Trophoblast cell (in vitro differentiated cells and primary cell): ENCODE measurements at regions not wholly inside any gene's neighbourhood (a gene's known extent, or its start where the extent isn't known, plus 50 kb on each side); places are given as distances from the start of the nearest gene placed in this dataset.

Experiments used
- DNase-seq, 2 donors: peaks; one replicate each; pipeline ENCODE4 v3.0.0-alpha.2; 2016
- H2AFZ ChIP-seq: 2 replicates; pipeline ENCODE4 v1.6.1; 2013; ENCODE audit warnings: low read length, moderate library complexity, mild to moderate bottlenecking; ENCODE audit not compliant: insufficient read depth, poor library complexity
- H2AK5ac ChIP-seq: 2 replicates; pipeline ENCODE4 v1.6.1; 2013; ENCODE audit warnings: mild to moderate bottlenecking, low read length
- H2BK120ac ChIP-seq: 2 replicates; pipeline ENCODE4 v1.6.1; 2013; ENCODE audit warnings: low read length, mild to moderate bottlenecking, moderate library complexity; ENCODE audit not compliant: insufficient read depth, poor library complexity
- H2BK12ac ChIP-seq: 2 replicates; pipeline ENCODE4 v1.6.1; 2013; ENCODE audit warnings: mild to moderate bottlenecking, low read length, moderate library complexity
- H2BK5ac ChIP-seq: 2 replicates; pipeline ENCODE4 v1.6.1; 2013; ENCODE audit warnings: low read length, low read depth, moderate library complexity, mild to moderate bottlenecking; ENCODE audit not compliant: poor library complexity
- H3K14ac ChIP-seq: 2 replicates; pipeline ENCODE4 v1.6.1; 2013; ENCODE audit warnings: mild to moderate bottlenecking, low read length
- H3K18ac ChIP-seq: 2 replicates; pipeline ENCODE4 v1.6.1; 2013; ENCODE audit warnings: mild to moderate bottlenecking, low read length
- H3K23ac ChIP-seq: 2 replicates; pipeline ENCODE4 v1.6.1; 2013; ENCODE audit warnings: low read length
- H3K27ac ChIP-seq: 2 replicates; pipeline ENCODE4 v1.5.1; 2013; ENCODE audit warnings: low read depth, mild to moderate bottlenecking, inconsistent platforms, low read length, moderate library complexity
- H3K27me3 ChIP-seq: 2 replicates; pipeline ENCODE4 v1.6.1; 2013; ENCODE audit warnings: inconsistent platforms, mild to moderate bottlenecking, low read length, moderate library complexity; ENCODE audit not compliant: insufficient read depth
- H3K36me3 ChIP-seq, 2 experiments: 1 replicate in 1 of 2; 2 replicates in 1 of 2; pipeline ENCODE4 v1.6.1; 2013; ENCODE audit warnings: low read length in 2 of 2, mild to moderate bottlenecking in 2 of 2, moderate library complexity in 1 of 2; ENCODE audit not compliant: insufficient read depth in 2 of 2, control insufficient read depth in 1 of 2
- H3K4ac ChIP-seq: 2 replicates; pipeline ENCODE4 v1.6.1; 2013; ENCODE audit warnings: low read depth, mild to moderate bottlenecking, low read length, moderate library complexity
- H3K4me1 ChIP-seq, 2 experiments: 1 replicate in 1 of 2; 2 replicates in 1 of 2; pipeline ENCODE4 v1.6.1; 2013; ENCODE audit warnings: low read length in 2 of 2, mild to moderate bottlenecking in 2 of 2, moderate library complexity in 1 of 2; ENCODE audit not compliant: insufficient read depth in 2 of 2, control insufficient read depth in 1 of 2
- H3K4me2 ChIP-seq: 2 replicates; pipeline ENCODE4 v1.6.1; 2013; ENCODE audit warnings: inconsistent platforms, mild to moderate bottlenecking, low read length, moderate library complexity
- H3K4me3 ChIP-seq: 2 replicates; pipeline ENCODE4 v1.5.1; 2013; ENCODE audit warnings: mild to moderate bottlenecking, low read depth, low read length, inconsistent platforms
- H3K79me1 ChIP-seq: one replicate; pipeline ENCODE4 v1.6.1; 2013; ENCODE audit warnings: low read length
- H3K79me2 ChIP-seq: 2 replicates; pipeline ENCODE4 v1.6.1; 2013; ENCODE audit warnings: low read length, mild to moderate bottlenecking; ENCODE audit not compliant: control insufficient read depth, insufficient read depth, poor library complexity
- H3K9ac ChIP-seq: 2 replicates; pipeline ENCODE4 v1.6.1; 2013; ENCODE audit warnings: mild to moderate bottlenecking, low read length
- H3K9me3 ChIP-seq: 2 replicates; pipeline ENCODE4 v1.6.1; 2013; ENCODE audit warnings: low read depth, mild to moderate bottlenecking, control low read depth, inconsistent platforms, low read length; ENCODE audit not compliant: insufficient read depth
- H4K12ac ChIP-seq: 2 replicates; pipeline ENCODE4 v1.6.1; 2013; ENCODE audit warnings: low read depth, mild to moderate bottlenecking, low read length, moderate library complexity
- H4K8ac ChIP-seq: 2 replicates; pipeline ENCODE4 v1.6.1; 2013; ENCODE audit warnings: low read depth, mild to moderate bottlenecking, low read length, moderate library complexity
- H4K91ac ChIP-seq: one replicate; pipeline ENCODE4 v1.6.1; 2013; ENCODE audit warnings: low read depth, mild to moderate bottlenecking, low read length, moderate library complexity
- WGBS: extraction: QIAGEN DNeasy Blood & Tissue Kit; methylation state at CpG from one replicate; pipeline ENCODE4 v1.1.7; 2013; ENCODE audit warnings: missing lambda C conversion rate; ENCODE audit not compliant: insufficient read length, insufficient coverage; ENCODE audit errors: extremely low coverage; 5-methylcytosine and 5-hydroxymethylcytosine counted together

- no peak overlapping the region for H3K9ac ChIP-seq
- WGBS: no CpG with 5 or more reads among the region's 3 CpGs
- no peaks in the 10 kb centered on the region for H3K36me3 ChIP-seq
- no peak overlapping the region for H4K12ac ChIP-seq
- no peak overlapping the region for H2BK12ac ChIP-seq
- no peak overlapping the region for H3K14ac ChIP-seq
- no peak overlapping the region for H2AK5ac ChIP-seq
- H3K4ac ChIP-seq: no peak overlapping the region
- no peak overlapping the region for H3K18ac ChIP-seq
- H3K4me3 ChIP-seq: no peak overlapping the region
- no peak overlapping the region for H4K8ac ChIP-seq
- no peak overlapping the region for H2BK120ac ChIP-seq
- no peak overlapping the region for H2BK5ac ChIP-seq
- no peak overlapping the region for H3K4me2 ChIP-seq
- no peak for DNase-seq
- H4K91ac ChIP-seq: no peak overlapping the region
- no peaks in the 10 kb centered on the region for H3K79me1 ChIP-seq
- H3K79me2 ChIP-seq: no peaks in the 10 kb centered on the region
- H3K23ac ChIP-seq: no peak overlapping the region
- no peaks in the 10 kb centered on the region for H3K4me1 ChIP-seq
- no peaks in the 10 kb centered on the region for H3K9me3 ChIP-seq
- H3K27ac ChIP-seq: no peak overlapping the region
- no peak overlapping the region for H2AFZ ChIP-seq
- no peaks in the 10 kb centered on the region for H3K27me3 ChIP-seq
Observed at GRCh38 chr1:67491280-67491679, 61.1 kb upstream of the SERBP1 start.

GRCh38 chr1:67493148-67493547, 62.9 kb upstream of the SERBP1 start:
- Histone ChIP-seq H2AK5ac (no peak overlapping the region), H2BK5ac (no peak overlapping the region), H3K36me3 (no peaks in the 10 kb centered on the region), H4K12ac (no peak overlapping the region), H2BK12ac (no peak overlapping the region), H3K9me3 (no peaks in the 10 kb centered on the region), H3K27ac (no peak overlapping the region), H3K9ac (no peak overlapping the region), H3K14ac (no peak overlapping the region), H3K4me3 (no peak overlapping the region), H3K4me2 (no peak overlapping the region), H3K27me3 (no peaks in the 10 kb centered on the region), H3K79me2 (no peaks in the 10 kb centered on the region), H3K79me1 (no peaks in the 10 kb centered on the region), H4K91ac (no peak overlapping the region), H4K8ac (no peak overlapping the region), H2AFZ (no peak overlapping the region), H2BK120ac (no peak overlapping the region), H3K4ac (no peak overlapping the region), H3K18ac (no peak overlapping the region), H3K4me1 (no peaks in the 10 kb centered on the region), H3K23ac (no peak overlapping the region)
- DNase-seq: no peak
- no CpG with 5 or more reads among the region's 2 CpGs for WGBS

- Histone ChIP-seq H3K4me2 (no peak overlapping the region), H3K4me3 (no peak overlapping the region), H3K27me3 (no peaks in the 10 kb centered on the region), H3K18ac (no peak overlapping the region), H3K36me3 (no peaks in the 10 kb centered on the region), H4K91ac (no peak overlapping the region), H3K9ac (no peak overlapping the region), H4K12ac (no peak overlapping the region), H3K4ac (no peak overlapping the region), H3K79me2 (no peaks in the 10 kb centered on the region), H2AFZ (no peak overlapping the region), H4K8ac (no peak overlapping the region), H3K27ac (no peak overlapping the region), H2BK12ac (no peak overlapping the region), H2BK120ac (no peak overlapping the region), H2AK5ac (no peak overlapping the region), H3K14ac (no peak overlapping the region), H3K79me1 (no peaks in the 10 kb centered on the region), H2BK5ac (no peak overlapping the region), H3K23ac (no peak overlapping the region), H3K4me1 (no peaks in the 10 kb centered on the region), H3K9me3 (no peaks in the 10 kb centered on the region)
- no peak for DNase-seq
- WGBS: no CpG with 5 or more reads among the region's 6 CpGs
Observed at GRCh38 chr1:67495327-67495726, 65.1 kb upstream of the SERBP1 start.

GRCh38 chr1:67496329-67496728, 66.1 kb upstream of the SERBP1 start:
- Histone ChIP-seq H2BK12ac (no peak overlapping the region), H4K8ac (no peak overlapping the region), H4K91ac (no peak overlapping the region), H3K79me2 (no peaks in the 10 kb centered on the region), H3K18ac (no peak overlapping the region), H3K4me2 (no peak overlapping the region), H3K36me3 (no peaks in the 10 kb centered on the region), H3K27me3 (no peaks in the 10 kb centered on the region), H4K12ac (no peak overlapping the region), H3K23ac (no peak overlapping the region), H3K14ac (no peak overlapping the region), H3K4ac (no peak overlapping the region), H2AK5ac (no peak overlapping the region), H2AFZ (no peak overlapping the region), H3K27ac (no peak overlapping the region), H3K9ac (no peak overlapping the region), H2BK5ac (no peak overlapping the region), H3K4me3 (no peak overlapping the region), H3K79me1 (no peaks in the 10 kb centered on the region), H3K9me3 (no peaks in the 10 kb centered on the region), H2BK120ac (no peak overlapping the region), H3K4me1 (no peaks in the 10 kb centered on the region)
- peak in 1 of 2 donors; percentile 15 for DNase-seq
- whole genome bisulfite sequencing: no CpG with 5 or more reads among the region's 9 CpGs
